ENCODE measurements at regions not wholly inside any gene's neighbourhood (a gene's known extent, or its start where the extent isn't known, plus 50 kb on each side); places are given as distances from the start of the nearest gene placed in this dataset.
"Not testable (repeated sequence)": the region's sequence is repeated elsewhere in the genome, so short reads cannot be mapped to it uniquely, and the experiment has no call there.

- intact Hi-C loops (cut with DNase I): no loop called here
- DNase-seq (ENCODE audit: missing footprints) (no peak), ATAC-seq (no peak)
Observed at GRCh38 chr4:20196476-20196875, 55.2 kb upstream of the SLIT2 start.

GRCh38 chr4:20195071-20195885 lies 56.4 kb upstream of the SLIT2 start:
- no peak for ATAC-seq
- intact Hi-C loops (cut with DNase I): no loop called here

GRCh38 chr4:20194123-20195013 lies 57.3 kb upstream of the SLIT2 start:
- no peak for DNase-seq (ENCODE audit: missing footprints)
- ATAC-seq: peak; percentile 76
- intact Hi-C loops (cut with DNase I): no loop called here

More at GRCh38 chr4:20195071-20195885, 56.4 kb upstream of the SLIT2 start:
- DNase-seq (ENCODE audit: missing footprints): no peak

GRCh38 chr4:20193141-20193936 lies 58.4 kb upstream of the SLIT2 start:
- intact Hi-C loops (cut with DNase I): no loop called here
- ATAC-seq (peak; percentile 59), DNase-seq (ENCODE audit: missing footprints) (no peak)

- ATAC-seq (no peak), DNase-seq (ENCODE audit: missing footprints) (no peak)
- intact Hi-C loops (cut with DNase I): no loop called here
Observed at GRCh38 chr4:20192736-20193135, 59.0 kb upstream of the SLIT2 start.

- ATAC-seq: peak; percentile 79
- intact Hi-C loops (cut with DNase I): no loop called here
- no peak for DNase-seq (ENCODE audit: missing footprints)
Observed at GRCh38 chr4:20185103-20185502, 66.6 kb upstream of the SLIT2 start.

- intact Hi-C loops (cut with DNase I); ATAC-seq: not testable (repeated sequence)
Observed at GRCh38 chr4:20183131-20183530, 68.6 kb upstream of the SLIT2 start.

GRCh38 chr4:20181926-20182325 lies 69.8 kb upstream of the SLIT2 start:
- DNase-seq (ENCODE audit: missing footprints) (no peak), ATAC-seq (no peak)
- intact Hi-C loops (cut with DNase I): no loop called here

More at GRCh38 chr4:20183131-20183530, 68.6 kb upstream of the SLIT2 start:
- not testable (repeated sequence) for DNase-seq (ENCODE audit: missing footprints)

- no peak for ATAC-seq
- no peak for DNase-seq (ENCODE audit: missing footprints)
- intact Hi-C loops (cut with DNase I): no loop called here
Observed at GRCh38 chr4:20180509-20180908, 71.2 kb upstream of the SLIT2 start.

- intact Hi-C loops (cut with DNase I): no loop called here
- no peak for ATAC-seq
- DNase-seq (ENCODE audit: missing footprints): peak; percentile 46
Observed at GRCh38 chr4:20178902-20179576, 72.7 kb upstream of the SLIT2 start.

GRCh38 chr4:20176881-20177280 lies 74.8 kb upstream of the SLIT2 start:
- DNase-seq (ENCODE audit: missing footprints) (no peak), ATAC-seq (no peak)
- intact Hi-C loops (cut with DNase I): no loop called here

- DNase-seq (ENCODE audit: missing footprints): no peak
- ATAC-seq: no peak
- intact Hi-C loops (cut with DNase I): no loop called here
Observed at GRCh38 chr4:20172070-20172760, 79.5 kb upstream of the SLIT2 start.

- intact Hi-C loops (cut with DNase I): no loop called here
- ATAC-seq: no peak
Observed at GRCh38 chr4:20166544-20166943, 85.2 kb upstream of the SLIT2 start.

GRCh38 chr4:20159516-20159915 lies 92.2 kb upstream of the SLIT2 start:
- intact Hi-C loops (cut with DNase I): no loop called here
- ATAC-seq (no peak), DNase-seq (ENCODE audit: missing footprints) (no peak)

More at GRCh38 chr4:20166544-20166943, 85.2 kb upstream of the SLIT2 start:
- no peak for DNase-seq (ENCODE audit: missing footprints)

- DNase-seq (ENCODE audit: missing footprints) (no peak), ATAC-seq (no peak)
- intact Hi-C loops (cut with DNase I): no loop called here
Observed at GRCh38 chr4:20158195-20158594, 93.5 kb upstream of the SLIT2 start.

- ATAC-seq (no peak), DNase-seq (ENCODE audit: missing footprints) (no peak)
- intact Hi-C loops (cut with DNase I): no loop called here
Observed at GRCh38 chr4:20151436-20151835, 100.3 kb upstream of the SLIT2 start.

GRCh38 chr4:20149143-20149542 lies 102.6 kb upstream of the SLIT2 start:
- ATAC-seq; intact Hi-C loops (cut with DNase I): not testable (repeated sequence)

GRCh38 chr4:20137176-20137575 lies 114.5 kb upstream of the SLIT2 start:
- intact Hi-C loops (cut with DNase I): no loop called here
- DNase-seq (ENCODE audit: missing footprints) (no peak), ATAC-seq (no peak)

More at GRCh38 chr4:20149143-20149542, 102.6 kb upstream of the SLIT2 start:
- DNase-seq (ENCODE audit: missing footprints): not testable (repeated sequence)
